ENCODE measurements at regions not wholly inside any gene's neighbourhood (a gene's known extent, or its start where the extent isn't known, plus 50 kb on each side); places are given as distances from the start of the nearest gene placed in this dataset.

DNA sequence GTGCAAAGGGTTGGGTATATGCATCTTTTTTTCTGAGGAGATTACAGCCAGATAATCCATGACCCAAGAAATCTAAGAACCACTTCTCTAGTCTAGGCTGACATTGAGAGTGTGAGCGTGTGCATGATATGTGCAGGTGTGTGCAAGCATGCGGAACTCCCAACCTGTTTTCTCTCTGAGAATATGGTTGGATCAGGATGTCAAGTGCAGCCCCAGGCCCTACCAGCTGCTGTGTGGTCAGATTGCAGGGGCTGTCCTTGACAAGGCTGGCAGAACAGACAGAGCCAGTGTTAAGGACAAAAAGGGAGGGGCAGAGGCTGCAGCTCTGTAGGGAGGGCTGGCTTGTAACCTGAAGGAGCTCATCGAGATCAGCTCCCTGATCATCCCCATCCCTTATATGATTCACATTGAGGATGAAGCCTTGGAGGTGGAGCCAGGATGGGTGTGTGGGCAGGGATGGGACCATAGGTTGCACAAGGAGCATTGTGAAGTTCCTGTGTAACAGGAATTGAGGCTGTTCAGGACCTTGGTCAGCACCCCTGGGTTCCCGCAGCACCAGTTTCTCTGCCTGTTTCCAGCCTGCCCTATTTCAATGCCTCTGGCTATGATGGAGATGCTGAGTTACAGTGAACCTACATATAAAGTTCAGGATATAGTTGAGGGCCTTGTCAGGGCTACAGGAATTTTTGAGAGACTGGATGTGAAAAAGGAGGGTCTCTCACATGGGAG lies 52.6 kb upstream of the ARAP3 start:
- Histone ChIP-seq H3K27me3 (ENCODE audit: control insufficient read depth, insufficient read depth, low read length) (peaks cover 4% of the 10 kb centered on the region), H3K4me2 (ENCODE audit: extremely low read depth, insufficient read depth, low read length) (no peak overlapping the region), H3K9ac (ENCODE audit: insufficient read depth, low read length) (no peak overlapping the region), H3K4me3 (replicated peaks in 1 of 4; ENCODE audit: control extremely low read depth in 1 of 4, insufficient read depth in 1 of 4, low read depth in 3 of 4, low read length in 4 of 4) (no peak overlapping the region), H4K20me1 (ENCODE audit: control insufficient read depth, extremely low read depth, insufficient read depth, low read length) (no peaks in the 10 kb centered on the region), H3K36me3 (ENCODE audit: control insufficient read depth, insufficient read depth, low read length) (no peaks in the 10 kb centered on the region), H3K4me1 (ENCODE audit: control insufficient read depth, extremely low read depth, insufficient read depth, low read length) (no peaks in the 10 kb centered on the region), H3K27ac (ENCODE audit: insufficient read depth, low read length) (no peak overlapping the region), H3K9me3 (ENCODE audit: control insufficient read depth, insufficient read depth, low read depth, low read length) (no peaks in the 10 kb centered on the region), H3K79me2 (ENCODE audit: control insufficient read depth, insufficient read depth, low read length) (no peaks in the 10 kb centered on the region), H2AFZ (ENCODE audit: low read length) (no peak overlapping the region)
- TF ChIP-seq EZH2 (IDR thresholded peaks at IDR 0.05; ENCODE audit: low read length, missing control alignments): no peak
- TF ChIP-seq, protein P1, sequence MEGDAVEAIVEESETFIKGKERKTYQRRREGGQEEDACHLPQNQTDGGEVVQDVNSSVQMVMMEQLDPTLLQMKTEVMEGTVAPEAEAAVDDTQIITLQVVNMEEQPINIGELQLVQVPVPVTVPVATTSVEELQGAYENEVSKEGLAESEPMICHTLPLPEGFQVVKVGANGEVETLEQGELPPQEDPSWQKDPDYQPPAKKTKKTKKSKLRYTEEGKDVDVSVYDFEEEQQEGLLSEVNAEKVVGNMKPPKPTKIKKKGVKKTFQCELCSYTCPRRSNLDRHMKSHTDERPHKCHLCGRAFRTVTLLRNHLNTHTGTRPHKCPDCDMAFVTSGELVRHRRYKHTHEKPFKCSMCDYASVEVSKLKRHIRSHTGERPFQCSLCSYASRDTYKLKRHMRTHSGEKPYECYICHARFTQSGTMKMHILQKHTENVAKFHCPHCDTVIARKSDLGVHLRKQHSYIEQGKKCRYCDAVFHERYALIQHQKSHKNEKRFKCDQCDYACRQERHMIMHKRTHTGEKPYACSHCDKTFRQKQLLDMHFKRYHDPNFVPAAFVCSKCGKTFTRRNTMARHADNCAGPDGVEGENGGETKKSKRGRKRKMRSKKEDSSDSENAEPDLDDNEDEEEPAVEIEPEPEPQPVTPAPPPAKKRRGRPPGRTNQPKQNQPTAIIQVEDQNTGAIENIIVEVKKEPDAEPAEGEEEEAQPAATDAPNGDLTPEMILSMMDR (conservative IDR thresholded peaks at IDR 0.05 in 1 of 2, IDR thresholded peaks at IDR 0.05 in 1 of 2; ENCODE audit: low read depth in 1 of 2, low read length in 2 of 2): no peak
- DNase-seq (ENCODE audit: low read depth in 2 of 2): peak; percentile 48 to 66

DNA sequence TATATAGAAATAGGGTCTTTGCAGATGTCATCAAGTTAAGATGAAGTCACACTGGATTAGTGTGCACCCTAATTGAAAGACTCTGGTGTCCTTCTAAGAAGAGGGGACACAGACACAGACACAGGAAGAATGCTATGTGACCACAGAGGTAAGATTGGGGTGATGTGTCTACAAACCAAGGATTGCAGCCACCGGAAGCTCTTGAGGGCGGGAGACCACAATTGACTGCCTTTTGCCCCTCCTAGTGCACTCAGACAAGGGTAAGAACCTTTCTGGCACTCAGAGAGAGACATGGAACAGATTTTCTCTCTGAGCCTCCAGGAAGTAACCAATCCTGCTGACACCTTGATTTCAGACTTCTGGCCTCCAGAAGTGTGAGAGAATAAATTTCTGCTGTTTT lies 51.2 kb upstream of the ARAP3 start:
- Histone ChIP-seq H3K4me3 (replicated peaks in 1 of 4; ENCODE audit: control extremely low read depth in 1 of 4, insufficient read depth in 1 of 4, low read depth in 3 of 4, low read length in 4 of 4) (no peak overlapping the region), H3K27ac (ENCODE audit: insufficient read depth, low read length) (no peak overlapping the region), H4K20me1 (ENCODE audit: control insufficient read depth, extremely low read depth, insufficient read depth, low read length) (no peaks in the 10 kb centered on the region), H3K36me3 (ENCODE audit: control insufficient read depth, insufficient read depth, low read length) (no peaks in the 10 kb centered on the region), H3K9me3 (ENCODE audit: control insufficient read depth, insufficient read depth, low read depth, low read length) (no peaks in the 10 kb centered on the region), H3K4me2 (ENCODE audit: extremely low read depth, insufficient read depth, low read length) (no peak overlapping the region), H3K9ac (ENCODE audit: insufficient read depth, low read length) (no peak overlapping the region), H2AFZ (ENCODE audit: low read length) (no peak overlapping the region), H3K27me3 (ENCODE audit: control insufficient read depth, insufficient read depth, low read length) (peaks cover 7% of the 10 kb centered on the region), H3K4me1 (ENCODE audit: control insufficient read depth, extremely low read depth, insufficient read depth, low read length) (no peaks in the 10 kb centered on the region), H3K79me2 (ENCODE audit: control insufficient read depth, insufficient read depth, low read length) (no peaks in the 10 kb centered on the region)
- no peak for DNase-seq (ENCODE audit: low read depth in 2 of 2)
- TF ChIP-seq, protein P1 (conservative IDR thresholded peaks at IDR 0.05 in 1 of 2, IDR thresholded peaks at IDR 0.05 in 1 of 2; ENCODE audit: low read depth in 1 of 2, low read length in 2 of 2): no peak
- no peak for TF ChIP-seq EZH2 (IDR thresholded peaks at IDR 0.05; ENCODE audit: low read length, missing control alignments)

DNA sequence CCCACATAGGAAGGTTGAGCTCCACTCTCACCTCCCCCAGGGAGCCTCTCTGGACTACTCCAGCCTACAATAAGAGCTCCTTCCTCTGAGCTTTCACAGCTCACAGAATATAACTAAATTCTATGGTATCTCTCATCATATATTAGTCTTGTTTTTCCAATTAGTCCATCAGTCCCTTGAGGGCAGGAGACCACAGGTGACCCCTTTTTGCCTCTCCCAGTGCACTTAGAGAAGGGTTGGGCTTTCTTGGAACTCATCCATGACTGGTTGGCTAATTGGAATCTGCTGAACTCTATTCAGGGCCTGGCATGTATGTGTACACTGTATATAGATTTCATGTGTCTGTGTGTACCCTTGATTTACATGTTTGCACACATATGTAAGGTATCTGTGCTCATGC lies 50.4 kb upstream of the ARAP3 start:
- Histone ChIP-seq H3K4me1 (ENCODE audit: control insufficient read depth, extremely low read depth, insufficient read depth, low read length) (no peaks in the 10 kb centered on the region), H3K27ac (ENCODE audit: insufficient read depth, low read length) (no peak overlapping the region), H3K79me2 (ENCODE audit: control insufficient read depth, insufficient read depth, low read length) (no peaks in the 10 kb centered on the region), H3K4me3 (replicated peaks in 1 of 4; ENCODE audit: control extremely low read depth in 1 of 4, insufficient read depth in 1 of 4, low read depth in 3 of 4, low read length in 4 of 4) (no peak overlapping the region), H3K4me2 (ENCODE audit: extremely low read depth, insufficient read depth, low read length) (no peak overlapping the region), H2AFZ (ENCODE audit: low read length) (no peak overlapping the region), H3K27me3 (ENCODE audit: control insufficient read depth, insufficient read depth, low read length) (peaks cover 7% of the 10 kb centered on the region), H3K9ac (ENCODE audit: insufficient read depth, low read length) (no peak overlapping the region), H3K36me3 (ENCODE audit: control insufficient read depth, insufficient read depth, low read length) (no peaks in the 10 kb centered on the region), H4K20me1 (ENCODE audit: control insufficient read depth, extremely low read depth, insufficient read depth, low read length) (no peaks in the 10 kb centered on the region), H3K9me3 (ENCODE audit: control insufficient read depth, insufficient read depth, low read depth, low read length) (no peaks in the 10 kb centered on the region)
- TF ChIP-seq EZH2 (IDR thresholded peaks at IDR 0.05; ENCODE audit: low read length, missing control alignments): no peak
- TF ChIP-seq, protein P1 (conservative IDR thresholded peaks at IDR 0.05 in 1 of 2, IDR thresholded peaks at IDR 0.05 in 1 of 2; ENCODE audit: low read depth in 1 of 2, low read length in 2 of 2): no peak
- no peak for DNase-seq (ENCODE audit: low read depth in 2 of 2)

Measured in fibroblast of lung (primary cell).